22Rv1 (cell line): ENCODE measurements at regions not wholly inside any gene's neighbourhood (a gene's known extent, or its start where the extent isn't known, plus 50 kb on each side); places are given as distances from the start of the nearest gene placed in this dataset.

Experiments used
- ZFX ChIP-seq: fragments of 450-650 bp; IDR thresholded peaks from 2 replicates; pipeline ENCODE4 v1.6.1; 2017; ENCODE audit warnings: antibody characterized with exemption, borderline replicate concordance
- TF ChIP-seq, protein P1 (sequence below): fragments of 450-650 bp; IDR thresholded peaks from 2 replicates; pipeline ENCODE4 v1.5.1; 2017; ENCODE audit warnings: mild to moderate bottlenecking

DNA sequence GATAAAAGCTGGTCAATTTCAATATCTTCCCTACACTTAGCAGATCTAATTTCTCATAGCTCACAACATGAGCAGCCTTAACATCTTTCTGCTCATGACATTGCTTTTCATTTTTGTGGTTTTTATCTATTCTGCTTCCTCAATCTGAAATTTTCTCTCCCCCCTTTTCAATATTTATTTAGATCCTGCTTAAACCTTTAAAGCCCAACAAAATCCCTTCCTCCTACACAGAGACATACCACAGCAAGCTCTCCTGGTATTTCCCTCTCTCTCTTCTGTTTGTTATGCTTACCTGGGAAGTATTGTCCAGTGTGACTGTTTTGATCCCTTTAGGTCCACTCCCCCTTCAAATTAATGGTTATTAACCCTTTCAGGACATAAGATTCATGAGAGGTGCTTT lies 582.5 kb downstream of the RFPL4B start:
- TF ChIP-seq, protein P1, sequence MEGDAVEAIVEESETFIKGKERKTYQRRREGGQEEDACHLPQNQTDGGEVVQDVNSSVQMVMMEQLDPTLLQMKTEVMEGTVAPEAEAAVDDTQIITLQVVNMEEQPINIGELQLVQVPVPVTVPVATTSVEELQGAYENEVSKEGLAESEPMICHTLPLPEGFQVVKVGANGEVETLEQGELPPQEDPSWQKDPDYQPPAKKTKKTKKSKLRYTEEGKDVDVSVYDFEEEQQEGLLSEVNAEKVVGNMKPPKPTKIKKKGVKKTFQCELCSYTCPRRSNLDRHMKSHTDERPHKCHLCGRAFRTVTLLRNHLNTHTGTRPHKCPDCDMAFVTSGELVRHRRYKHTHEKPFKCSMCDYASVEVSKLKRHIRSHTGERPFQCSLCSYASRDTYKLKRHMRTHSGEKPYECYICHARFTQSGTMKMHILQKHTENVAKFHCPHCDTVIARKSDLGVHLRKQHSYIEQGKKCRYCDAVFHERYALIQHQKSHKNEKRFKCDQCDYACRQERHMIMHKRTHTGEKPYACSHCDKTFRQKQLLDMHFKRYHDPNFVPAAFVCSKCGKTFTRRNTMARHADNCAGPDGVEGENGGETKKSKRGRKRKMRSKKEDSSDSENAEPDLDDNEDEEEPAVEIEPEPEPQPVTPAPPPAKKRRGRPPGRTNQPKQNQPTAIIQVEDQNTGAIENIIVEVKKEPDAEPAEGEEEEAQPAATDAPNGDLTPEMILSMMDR: no peak
- no peak for TF ChIP-seq ZFX
